ENCODE measurements at regions not wholly inside any gene's neighbourhood (a gene's known extent, or its start where the extent isn't known, plus 50 kb on each side); places are given as distances from the start of the nearest gene placed in this dataset.

GRCh38 chr3:150330872-150331271, 77.2 kb upstream of the TSC22D2 start:
- ATAC-seq (no peak), DNase-seq (ENCODE audit: low spot score) (no peak)
- H3K27me3 Mint-ChIP-seq (ENCODE audit: low read depth): 0 out of 2 replicates have a peak, but pooled peaks cover 4% of the 10 kb centered on the region
- H3K36me3 Mint-ChIP-seq: 0 out of 2 replicates have a peak, but pooled peaks cover 3% of the 10 kb centered on the region
- no peak overlapping the region for H3K4me3 Mint-ChIP-seq
- ChIA-PET CTCF (no interaction called here), POLR2A (no interaction called here)
- peaks cover 4% of the 10 kb centered on the region; the same call in 1 of the 2 replicates for H3K9me3 Mint-ChIP-seq
- no peak for TF ChIP-seq ETV6 (CRISPR knock-in tag; IDR thresholded peaks at IDR 0.05)
- TF ChIP-seq ATF3 (CRISPR knock-in tag; conservative IDR thresholded peaks at IDR 0.05): no peak
- no peak for TF ChIP-seq ZNF281 (CRISPR knock-in tag; IDR thresholded peaks at IDR 0.05)
- no peak for TF ChIP-seq TEAD4 (CRISPR knock-in tag; IDR thresholded peaks at IDR 0.05)
- no peak for TF ChIP-seq NR2C2 (CRISPR knock-in tag; IDR thresholded peaks at IDR 0.05)
- TF ChIP-seq CBFB (CRISPR knock-in tag; IDR thresholded peaks at IDR 0.05; ENCODE audit: low read depth): no peak
- no peak overlapping the region for H3K27ac Mint-ChIP-seq
- H3K4me1 Mint-ChIP-seq: peaks cover 32% of the 10 kb centered on the region

DNA sequence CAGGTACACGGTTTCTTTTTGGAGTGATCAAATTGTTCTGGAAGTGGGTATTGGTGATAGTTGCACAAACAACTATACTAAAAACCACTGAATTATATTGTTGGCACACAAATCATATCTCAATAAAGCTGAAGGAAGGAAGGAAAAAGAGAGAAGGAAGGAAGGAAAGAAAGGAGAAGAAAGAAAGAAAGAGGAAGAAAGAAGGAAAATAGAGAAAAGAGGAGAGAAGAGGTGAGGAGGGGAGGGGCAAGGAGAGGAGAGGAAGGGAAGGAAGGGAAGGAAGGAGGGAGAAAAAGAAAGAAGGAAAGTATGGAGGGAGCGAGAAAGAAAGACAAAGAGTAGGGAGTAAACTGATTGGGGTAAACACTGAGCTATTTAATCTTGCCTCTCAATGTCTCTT, 77.9 kb upstream of the TSC22D2 start:
- ChIA-PET POLR2A (no interaction called here), CTCF (no interaction called here)
- ATAC-seq (no peak), DNase-seq (ENCODE audit: low spot score) (no peak)
- Mint-ChIP-seq H3K4me3 (no peak overlapping the region), H3K4me1 (peaks cover 30% of the 10 kb centered on the region), H3K27me3 (ENCODE audit: low read depth) (0 out of 2 replicates have a peak, but pooled peaks cover 4% of the 10 kb centered on the region), H3K36me3 (0 out of 2 replicates have a peak, but pooled peaks cover 3% of the 10 kb centered on the region), H3K9me3 (peaks cover 4% of the 10 kb centered on the region; the same call in 1 of the 2 replicates), H3K27ac (no peak overlapping the region)
- TF ChIP-seq NR3C1 (CRISPR knock-in tag; conservative IDR thresholded peaks at IDR 0.05; ENCODE audit: low read depth) (no peak), ZBTB43 (CRISPR knock-in tag; IDR thresholded peaks at IDR 0.05) (no peak), PRDM15 (CRISPR knock-in tag; IDR thresholded peaks at IDR 0.05) (no peak), KAT7 (CRISPR knock-in tag; IDR thresholded peaks at IDR 0.05; ENCODE audit: borderline replicate concordance) (no peak), AFF4 (CRISPR knock-in tag; IDR thresholded peaks at IDR 0.05; ENCODE audit: borderline replicate concordance) (no peak), MYBL2 (CRISPR knock-in tag; IDR thresholded peaks at IDR 0.05) (no peak), ZNF263 (CRISPR knock-in tag; IDR thresholded peaks at IDR 0.05; ENCODE audit: low read depth) (no peak), ESRRA (CRISPR knock-in tag; IDR thresholded peaks at IDR 0.05; ENCODE audit: borderline replicate concordance) (no peak), ARID4B (CRISPR knock-in tag; IDR thresholded peaks at IDR 0.05; ENCODE audit: borderline replicate concordance) (no peak), TEAD1 (CRISPR knock-in tag; IDR thresholded peaks at IDR 0.05) (no peak), NR2C2 (CRISPR knock-in tag; IDR thresholded peaks at IDR 0.05) (no peak), CBFB (CRISPR knock-in tag; IDR thresholded peaks at IDR 0.05; ENCODE audit: low read depth) (no peak)
- TF ChIP-seq, protein P1, sequence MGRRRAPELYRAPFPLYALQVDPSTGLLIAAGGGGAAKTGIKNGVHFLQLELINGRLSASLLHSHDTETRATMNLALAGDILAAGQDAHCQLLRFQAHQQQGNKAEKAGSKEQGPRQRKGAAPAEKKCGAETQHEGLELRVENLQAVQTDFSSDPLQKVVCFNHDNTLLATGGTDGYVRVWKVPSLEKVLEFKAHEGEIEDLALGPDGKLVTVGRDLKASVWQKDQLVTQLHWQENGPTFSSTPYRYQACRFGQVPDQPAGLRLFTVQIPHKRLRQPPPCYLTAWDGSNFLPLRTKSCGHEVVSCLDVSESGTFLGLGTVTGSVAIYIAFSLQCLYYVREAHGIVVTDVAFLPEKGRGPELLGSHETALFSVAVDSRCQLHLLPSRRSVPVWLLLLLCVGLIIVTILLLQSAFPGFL (CRISPR knock-in tag; IDR thresholded peaks at IDR 0.05; ENCODE audit: borderline replicate concordance): no peak
